ENCODE measurements at regions not wholly inside any gene's neighbourhood (a gene's known extent, or its start where the extent isn't known, plus 50 kb on each side); places are given as distances from the start of the nearest gene placed in this dataset.

- no peak for ATAC-seq
- DNase-seq (ENCODE audit: low spot score), result no peak
Measured at GRCh38 chr9:135287627-135288026, 192.0 kb upstream of the PPP1R26 start.

DNA sequence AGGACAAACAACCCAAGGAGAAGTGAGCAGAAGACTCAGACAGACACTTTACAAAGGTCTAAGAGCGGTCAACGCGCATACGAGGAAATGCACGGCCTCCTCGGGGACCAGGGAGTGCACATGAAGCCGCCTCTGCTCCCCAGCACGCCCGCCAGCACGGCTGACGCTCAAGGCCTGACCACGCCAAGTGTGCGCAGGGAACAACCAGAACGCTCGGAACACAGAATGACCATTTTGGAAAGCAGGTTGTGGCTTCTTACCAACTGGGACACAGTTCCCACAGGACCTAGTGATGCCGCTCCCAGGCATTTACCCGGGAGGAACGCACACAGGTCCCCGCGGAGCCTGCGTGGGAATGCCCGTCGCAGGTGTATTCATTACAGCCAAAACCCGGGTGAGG, 191.5 kb upstream of the PPP1R26 start:
- DNase-seq (ENCODE audit: low spot score) (no peak), ATAC-seq (no peak)

DNA sequence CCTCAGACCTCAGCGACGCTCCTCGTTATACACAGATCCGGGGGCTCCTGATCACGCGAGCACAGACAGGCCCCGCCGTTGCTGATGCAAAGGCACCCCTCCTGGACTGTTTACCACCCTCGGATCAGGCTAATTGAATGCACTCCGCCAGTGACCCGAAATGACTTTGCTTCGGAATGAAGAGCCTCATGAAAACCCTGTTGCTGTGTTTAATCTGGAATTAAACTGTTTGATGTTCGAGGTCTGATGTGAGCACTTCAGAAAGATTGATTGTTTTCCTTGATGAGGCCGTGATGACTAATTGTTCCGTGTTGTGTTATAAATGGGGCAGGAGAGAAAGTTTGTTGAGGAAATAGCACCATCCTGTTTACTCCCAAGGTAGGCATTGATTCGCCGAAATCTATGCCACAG, 190.5 kb upstream of the PPP1R26 start:
- ATAC-seq, result no peak

GRCh38 chr9:135290086-135290485, 189.5 kb upstream of the PPP1R26 start:
- ATAC-seq (no peak), DNase-seq (ENCODE audit: low spot score) (no peak)

More for the DNA sequence above, 190.5 kb upstream of the PPP1R26 start:
- DNase-seq (ENCODE audit: low spot score), result no peak

GRCh38 chr9:135290566-135290965, 189.0 kb upstream of the PPP1R26 start:
- ATAC-seq, result no peak
- DNase-seq (ENCODE audit: low spot score), result no peak

DNA sequence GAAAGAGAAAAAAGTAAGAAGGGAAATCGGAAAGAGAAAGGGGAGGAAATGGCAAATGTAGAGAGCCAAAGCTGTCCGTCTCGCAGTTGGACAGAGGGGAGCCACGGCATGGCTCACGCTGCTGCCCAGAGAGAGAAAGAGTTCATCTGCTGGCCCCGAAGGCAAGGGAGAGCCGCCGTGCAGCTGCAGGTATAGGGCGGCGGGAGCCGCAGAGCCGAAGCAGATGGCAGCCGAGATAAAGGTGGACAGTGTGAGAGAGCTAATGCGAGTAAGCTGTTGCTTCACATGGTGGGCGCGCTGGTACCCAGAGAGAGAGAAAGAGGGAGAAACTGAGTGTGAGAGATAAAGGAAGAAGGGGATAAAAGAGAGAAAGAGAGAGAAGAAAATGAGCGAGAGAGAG, 188.4 kb upstream of the PPP1R26 start:
- DNase-seq (ENCODE audit: low spot score) (no peak), ATAC-seq (no peak)

GRCh38 chr9:135294836-135295235, 184.7 kb upstream of the PPP1R26 start:
- no peak for ATAC-seq
- peak; percentile 15 for DNase-seq (ENCODE audit: low spot score)

DNA sequence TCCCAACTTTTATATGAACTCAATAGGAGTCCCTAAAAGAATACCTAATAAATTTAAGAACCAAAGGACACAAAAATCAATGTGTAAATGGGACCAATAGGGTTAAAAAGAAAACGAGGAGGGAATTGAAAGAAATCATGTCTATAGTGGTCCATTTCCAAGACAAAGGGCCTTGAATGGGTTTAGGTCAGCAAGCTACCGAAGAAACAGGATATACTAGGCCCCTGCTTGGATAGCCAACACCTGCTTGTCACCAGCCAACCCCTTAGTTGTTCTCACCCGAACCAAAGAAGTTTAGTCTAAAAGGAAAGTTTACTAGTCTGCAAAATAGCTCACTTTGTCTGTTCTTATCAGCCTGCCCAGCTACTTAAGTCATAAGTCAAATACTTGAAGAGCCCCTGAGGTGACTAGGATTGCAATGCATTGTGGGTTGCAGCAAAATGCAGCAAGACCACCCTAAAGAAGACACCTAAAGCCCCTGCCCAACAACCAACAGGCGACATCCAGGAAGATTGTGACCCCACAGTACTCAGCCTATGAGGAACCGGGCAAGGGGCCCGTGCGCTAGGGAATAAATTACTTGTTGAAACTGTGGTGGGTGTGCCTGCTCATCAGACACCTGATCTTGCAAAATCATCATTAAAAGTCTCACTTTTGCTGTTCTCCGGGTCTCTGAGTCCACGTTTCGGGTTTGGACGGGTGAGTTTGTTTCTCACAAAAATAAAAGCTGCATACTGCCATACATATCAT, 183.9 kb upstream of the PPP1R26 start:
- no peak for ATAC-seq
- DNase-seq (ENCODE audit: low spot score), result peak; percentile 10

- no peak for ATAC-seq
- DNase-seq (ENCODE audit: low spot score), result peak; percentile 29
Measured at GRCh38 chr9:135296735-135297455, 182.7 kb upstream of the PPP1R26 start.

DNA sequence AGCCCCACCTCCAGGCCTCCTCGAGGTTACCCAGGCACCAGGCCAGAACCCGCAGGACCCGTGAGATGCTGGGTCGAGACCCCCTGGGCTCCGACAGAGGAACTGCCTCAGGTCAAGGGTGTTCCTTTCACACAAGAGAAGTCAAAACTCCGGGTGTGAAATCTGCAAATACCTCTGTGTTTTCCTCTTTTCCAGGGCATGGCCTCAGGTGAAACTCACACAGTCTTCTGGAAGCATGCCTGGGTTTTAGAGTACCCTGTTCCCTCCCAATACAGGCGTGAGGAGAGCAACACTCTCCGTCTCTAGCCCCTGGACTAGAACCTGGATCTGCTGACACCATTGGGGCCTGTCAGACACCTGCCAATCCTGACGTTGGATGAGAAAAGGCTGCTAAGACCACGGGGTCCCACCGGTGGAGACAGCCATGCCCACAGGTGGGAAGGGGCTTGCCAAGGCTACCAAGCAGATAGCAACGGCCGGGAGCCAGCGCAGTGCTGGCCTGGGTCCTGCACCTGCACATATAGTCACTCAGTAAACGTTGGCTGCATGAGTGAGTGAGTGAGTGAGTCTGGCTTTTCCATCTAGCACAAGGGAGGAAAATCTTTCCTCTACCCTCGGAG, 182.0 kb upstream of the PPP1R26 start:
- no peak for ATAC-seq
- DNase-seq (ENCODE audit: low spot score), result peak; percentile 36

DNA sequence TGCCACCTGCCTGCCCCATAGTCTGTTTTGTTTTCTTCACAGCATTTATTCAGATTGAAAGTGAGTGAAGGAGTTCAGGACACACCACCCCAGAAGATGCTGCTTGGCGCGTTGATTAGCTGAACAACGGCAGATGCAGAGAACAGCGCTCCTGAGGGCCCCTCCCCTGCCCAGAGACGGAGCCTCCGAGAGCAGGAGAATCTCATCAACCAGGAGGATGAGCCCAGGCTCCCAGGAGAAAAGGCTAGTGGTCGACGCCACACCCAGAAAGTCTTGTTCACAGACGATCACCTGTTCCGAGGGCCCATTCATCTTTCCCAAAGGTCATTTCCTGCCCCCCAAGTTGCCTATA, 180.4 kb upstream of the PPP1R26 start:
- DNase-seq (ENCODE audit: low spot score), result peak; percentile 27
- ATAC-seq, result no peak

- no peak for ATAC-seq
- DNase-seq (ENCODE audit: low spot score), result peak; percentile 29
Measured at GRCh38 chr9:135299651-135300345, 179.8 kb upstream of the PPP1R26 start.

- DNase-seq (ENCODE audit: low spot score) (peak; percentile 43), ATAC-seq (no peak)
Measured at GRCh38 chr9:135300346-135301141, 179.0 kb upstream of the PPP1R26 start.

- peak; percentile 33 for DNase-seq (ENCODE audit: low spot score)
- no peak for ATAC-seq
Measured at GRCh38 chr9:135301271-135302263, 178.0 kb upstream of the PPP1R26 start.

GRCh38 chr9:135302329-135303279, 177.0 kb upstream of the PPP1R26 start:
- DNase-seq (ENCODE audit: low spot score) (peak; percentile 29), ATAC-seq (no peak)

DNA sequence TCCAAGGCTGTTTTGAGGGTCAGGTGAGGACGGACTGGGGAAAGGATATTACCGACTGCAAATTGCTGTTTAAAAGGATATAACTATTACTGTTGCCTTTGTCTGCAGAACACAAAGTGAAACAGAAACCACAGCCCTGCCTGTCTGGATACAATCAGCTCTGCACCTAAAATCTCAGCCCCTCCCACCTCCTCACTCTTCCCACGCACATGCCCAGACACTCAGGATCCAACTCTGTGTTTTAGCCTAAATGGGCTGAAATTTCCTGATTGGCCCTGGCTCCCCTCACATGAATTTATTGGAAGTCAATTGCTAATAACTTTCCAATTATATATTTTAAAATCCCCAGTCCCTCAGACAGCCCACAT, 176.3 kb upstream of the PPP1R26 start:
- no peak for ATAC-seq
- no peak for DNase-seq (ENCODE audit: low spot score)

- no peak for DNase-seq (ENCODE audit: low spot score)
- no peak for ATAC-seq
Measured at GRCh38 chr9:135303865-135304499, 175.6 kb upstream of the PPP1R26 start.

GRCh38 chr9:135304886-135305285, 174.7 kb upstream of the PPP1R26 start:
- ATAC-seq, result no peak
- peak; percentile 11 for DNase-seq (ENCODE audit: low spot score)

Measured in left lobe of liver (tissue), 2 donors.